Mammary epithelial cell (primary cell): ENCODE measurements at regions not wholly inside any gene's neighbourhood (a gene's known extent, or its start where the extent isn't known, plus 50 kb on each side); places are given as distances from the start of the nearest gene placed in this dataset.

ENCODE experiments used
- EZH2 ChIP-seq: IDR thresholded peaks from 2 replicates; pipeline ENCODE4 v1.6.1; 2012; ENCODE audit warnings: low read length, inconsistent platforms, borderline replicate concordance
- TF ChIP-seq, protein P1 (sequence below), 2 donors: IDR thresholded peaks in 1 of 2; conservative IDR thresholded peaks in 1 of 2; 2 replicates each; pipeline ENCODE4 v1.5.1; 2011 to 2012; ENCODE audit warnings: inconsistent platforms in 2 of 2, low read length in 2 of 2, mild to moderate bottlenecking in 2 of 2, control low read depth in 1 of 2, low read depth in 1 of 2; ENCODE audit not compliant: insufficient read depth in 1 of 2; ENCODE audit errors: extremely low read depth in 1 of 2

DNA sequence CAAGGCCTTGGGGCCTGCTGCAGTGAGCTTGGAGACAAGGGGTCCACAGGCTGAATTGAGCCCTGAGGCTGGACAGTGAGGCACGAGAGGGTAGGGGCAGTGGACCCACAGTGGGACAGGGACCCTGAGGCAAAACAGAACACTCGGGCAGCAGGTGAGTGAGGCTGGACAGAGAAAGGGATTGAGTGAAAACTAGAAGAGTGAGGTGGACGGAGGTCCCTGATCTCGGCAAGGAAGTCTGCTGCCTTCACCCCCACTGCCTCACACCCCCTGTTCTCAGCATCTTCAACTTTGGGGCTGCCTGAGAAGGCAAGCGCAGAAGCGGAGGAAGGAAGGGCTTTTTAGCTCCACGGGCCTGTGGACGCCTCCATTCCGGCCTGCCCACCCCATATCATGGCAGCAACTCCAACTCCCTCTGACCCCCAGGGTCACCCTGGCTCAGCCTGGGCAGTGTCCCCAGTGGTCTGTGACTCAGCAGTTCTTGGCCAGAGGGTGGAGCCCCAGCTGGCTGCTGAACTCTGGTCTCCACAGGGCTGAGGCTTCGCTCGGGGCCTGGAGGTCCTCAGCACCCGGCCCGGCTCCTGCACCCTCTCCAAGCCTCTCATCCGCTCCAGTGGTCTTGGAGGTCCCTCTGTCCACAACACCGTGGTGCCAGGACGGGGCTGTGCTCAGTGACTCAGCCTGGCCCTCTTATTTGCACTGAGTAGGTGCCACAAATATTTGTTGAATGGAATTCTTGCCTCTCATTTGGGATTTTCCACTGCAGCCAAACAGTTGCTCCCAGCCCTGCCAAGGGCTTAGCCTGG lies 60.0 kb upstream of the EPS8L3 start:
- TF ChIP-seq, protein P1, sequence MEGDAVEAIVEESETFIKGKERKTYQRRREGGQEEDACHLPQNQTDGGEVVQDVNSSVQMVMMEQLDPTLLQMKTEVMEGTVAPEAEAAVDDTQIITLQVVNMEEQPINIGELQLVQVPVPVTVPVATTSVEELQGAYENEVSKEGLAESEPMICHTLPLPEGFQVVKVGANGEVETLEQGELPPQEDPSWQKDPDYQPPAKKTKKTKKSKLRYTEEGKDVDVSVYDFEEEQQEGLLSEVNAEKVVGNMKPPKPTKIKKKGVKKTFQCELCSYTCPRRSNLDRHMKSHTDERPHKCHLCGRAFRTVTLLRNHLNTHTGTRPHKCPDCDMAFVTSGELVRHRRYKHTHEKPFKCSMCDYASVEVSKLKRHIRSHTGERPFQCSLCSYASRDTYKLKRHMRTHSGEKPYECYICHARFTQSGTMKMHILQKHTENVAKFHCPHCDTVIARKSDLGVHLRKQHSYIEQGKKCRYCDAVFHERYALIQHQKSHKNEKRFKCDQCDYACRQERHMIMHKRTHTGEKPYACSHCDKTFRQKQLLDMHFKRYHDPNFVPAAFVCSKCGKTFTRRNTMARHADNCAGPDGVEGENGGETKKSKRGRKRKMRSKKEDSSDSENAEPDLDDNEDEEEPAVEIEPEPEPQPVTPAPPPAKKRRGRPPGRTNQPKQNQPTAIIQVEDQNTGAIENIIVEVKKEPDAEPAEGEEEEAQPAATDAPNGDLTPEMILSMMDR (conservative IDR thresholded peaks at IDR 0.05 in 1 of 2, IDR thresholded peaks at IDR 0.05 in 1 of 2; ENCODE audit: extremely low read depth in 1 of 2, insufficient read depth in 1 of 2, low read depth in 1 of 2, low read length in 2 of 2), result no peak
- no peak for TF ChIP-seq EZH2
